LNCaP clone FGC (cell line): ENCODE measurements at regions not wholly inside any gene's neighbourhood (a gene's known extent, or its start where the extent isn't known, plus 50 kb on each side); places are given as distances from the start of the nearest gene placed in this dataset.

Experiments
- DNase-seq: peaks from one replicate; pipeline ENCODE4 v3.0.0-alpha.2; 2011; ENCODE audit warnings: low read depth
- H3K4me3 ChIP-seq: 2 replicates; pipeline ENCODE4 v1.5.1; 2011; ENCODE audit warnings: mild to moderate bottlenecking, low read depth, low read length, control low read depth
- TF ChIP-seq, protein P1 (sequence below): IDR thresholded peaks from 2 replicates; pipeline ENCODE4 v1.5.1; 2012; ENCODE audit warnings: mild to moderate bottlenecking; ENCODE audit not compliant: control insufficient read depth, insufficient read depth; ENCODE audit errors: extremely low read depth

DNA sequence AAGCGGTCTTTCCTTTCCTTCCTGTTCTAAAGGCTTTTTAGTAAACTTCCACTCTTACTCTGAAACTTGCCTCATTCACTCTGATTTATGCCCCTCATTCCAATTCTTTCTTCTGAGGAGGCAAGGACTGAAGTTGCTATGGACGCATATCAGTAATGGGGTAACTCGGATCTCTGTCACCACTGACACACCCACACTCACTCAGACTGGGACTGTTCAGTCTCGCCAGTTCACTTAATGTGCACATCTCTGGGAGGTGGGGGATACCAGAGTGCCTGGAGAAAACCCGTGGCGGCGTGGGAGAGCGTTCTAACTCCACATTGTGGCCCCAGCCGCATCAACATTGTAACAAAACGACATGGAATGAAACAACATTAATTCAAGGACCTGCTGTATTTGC lies 1139.3 kb upstream of the CELF2 start:
- H3K4me3 ChIP-seq: no peak overlapping the region
- TF ChIP-seq, protein P1, sequence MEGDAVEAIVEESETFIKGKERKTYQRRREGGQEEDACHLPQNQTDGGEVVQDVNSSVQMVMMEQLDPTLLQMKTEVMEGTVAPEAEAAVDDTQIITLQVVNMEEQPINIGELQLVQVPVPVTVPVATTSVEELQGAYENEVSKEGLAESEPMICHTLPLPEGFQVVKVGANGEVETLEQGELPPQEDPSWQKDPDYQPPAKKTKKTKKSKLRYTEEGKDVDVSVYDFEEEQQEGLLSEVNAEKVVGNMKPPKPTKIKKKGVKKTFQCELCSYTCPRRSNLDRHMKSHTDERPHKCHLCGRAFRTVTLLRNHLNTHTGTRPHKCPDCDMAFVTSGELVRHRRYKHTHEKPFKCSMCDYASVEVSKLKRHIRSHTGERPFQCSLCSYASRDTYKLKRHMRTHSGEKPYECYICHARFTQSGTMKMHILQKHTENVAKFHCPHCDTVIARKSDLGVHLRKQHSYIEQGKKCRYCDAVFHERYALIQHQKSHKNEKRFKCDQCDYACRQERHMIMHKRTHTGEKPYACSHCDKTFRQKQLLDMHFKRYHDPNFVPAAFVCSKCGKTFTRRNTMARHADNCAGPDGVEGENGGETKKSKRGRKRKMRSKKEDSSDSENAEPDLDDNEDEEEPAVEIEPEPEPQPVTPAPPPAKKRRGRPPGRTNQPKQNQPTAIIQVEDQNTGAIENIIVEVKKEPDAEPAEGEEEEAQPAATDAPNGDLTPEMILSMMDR: no peak
- DNase-seq: no peak

DNA sequence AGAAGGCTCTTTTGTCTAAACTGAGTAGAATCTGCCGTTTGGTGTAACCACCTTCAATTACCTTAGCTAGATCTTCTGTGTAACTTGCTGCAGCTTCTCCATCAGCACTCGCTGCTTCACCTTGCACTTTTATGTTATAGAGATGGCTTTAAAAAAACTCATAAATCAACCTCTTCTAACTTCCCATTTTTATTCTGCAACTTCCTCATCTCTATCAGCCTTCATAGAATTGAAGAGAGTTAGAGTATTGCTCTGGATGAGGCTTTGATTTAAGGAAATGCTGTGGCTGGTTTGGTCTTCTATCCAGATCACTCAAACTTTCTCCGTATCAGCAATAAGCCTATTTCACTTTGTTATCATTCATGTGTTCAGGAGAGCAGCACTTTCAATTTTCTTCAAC lies 1131.9 kb upstream of the CELF2 start:
- no peak for DNase-seq
- H3K4me3 ChIP-seq: no peak overlapping the region
- TF ChIP-seq, protein P1: no peak

DNA sequence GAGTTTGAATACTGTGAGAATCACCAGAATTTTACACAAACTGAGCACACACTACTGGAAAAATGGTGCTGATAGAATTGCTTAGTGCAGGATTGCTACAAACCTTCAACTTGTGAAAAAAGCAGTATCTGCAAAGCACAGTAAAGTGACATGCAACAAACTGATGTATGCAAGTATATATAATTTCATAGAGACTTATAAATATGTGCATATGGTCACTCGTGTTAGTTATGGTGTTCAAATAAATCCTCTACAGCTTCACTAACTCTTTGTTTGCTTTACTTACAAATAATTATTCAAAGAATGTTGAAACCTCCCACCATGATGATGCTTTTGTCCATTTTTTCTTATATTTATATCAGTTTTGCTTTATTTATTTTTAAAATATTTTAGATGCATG lies 1130.9 kb upstream of the CELF2 start:
- TF ChIP-seq, protein P1: no peak
- H3K4me3 ChIP-seq: no peak overlapping the region
- DNase-seq: no peak

DNA sequence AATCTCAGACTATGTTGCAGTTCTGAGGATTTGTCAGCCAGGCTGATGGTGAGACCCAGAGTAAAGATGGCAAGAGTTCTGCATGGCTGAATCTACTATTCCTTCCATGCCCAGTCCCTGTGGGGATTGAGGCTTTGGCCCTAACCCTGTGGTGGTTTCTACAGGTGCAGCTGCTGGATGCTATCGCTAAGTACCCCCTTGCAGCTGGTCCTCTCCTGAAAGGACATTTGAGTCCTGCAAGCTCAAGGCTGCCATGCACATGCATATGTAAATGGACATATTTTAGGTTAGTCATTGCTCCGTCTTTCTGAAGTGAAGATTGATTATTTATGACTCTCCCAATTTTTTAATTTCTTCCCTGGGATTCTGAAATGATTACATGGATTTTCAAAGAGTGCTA lies 1122.2 kb upstream of the CELF2 start:
- no peak overlapping the region for H3K4me3 ChIP-seq
- no peak for DNase-seq
- TF ChIP-seq, protein P1: no peak

DNA sequence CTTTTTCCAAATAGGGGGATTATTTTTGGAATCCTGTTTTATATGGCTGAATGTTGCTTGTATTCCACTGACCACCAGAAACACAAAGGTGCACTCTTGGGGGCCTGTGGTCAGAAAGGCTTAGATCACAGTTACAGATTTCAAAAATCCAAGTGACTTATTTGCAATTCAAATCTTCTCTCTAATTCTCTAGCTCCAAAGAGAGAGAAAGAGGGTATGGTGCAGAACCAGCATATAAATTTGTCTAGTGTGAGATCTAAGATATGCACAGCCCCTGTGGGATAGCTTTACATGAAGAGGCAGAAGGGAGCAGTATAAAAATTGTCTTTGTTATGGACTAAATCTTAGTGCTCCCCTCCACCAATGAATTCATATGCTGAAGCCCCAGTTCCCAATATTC lies 1121.7 kb upstream of the CELF2 start:
- H3K4me3 ChIP-seq: no peak overlapping the region
- DNase-seq: no peak
- TF ChIP-seq, protein P1: no peak

DNA sequence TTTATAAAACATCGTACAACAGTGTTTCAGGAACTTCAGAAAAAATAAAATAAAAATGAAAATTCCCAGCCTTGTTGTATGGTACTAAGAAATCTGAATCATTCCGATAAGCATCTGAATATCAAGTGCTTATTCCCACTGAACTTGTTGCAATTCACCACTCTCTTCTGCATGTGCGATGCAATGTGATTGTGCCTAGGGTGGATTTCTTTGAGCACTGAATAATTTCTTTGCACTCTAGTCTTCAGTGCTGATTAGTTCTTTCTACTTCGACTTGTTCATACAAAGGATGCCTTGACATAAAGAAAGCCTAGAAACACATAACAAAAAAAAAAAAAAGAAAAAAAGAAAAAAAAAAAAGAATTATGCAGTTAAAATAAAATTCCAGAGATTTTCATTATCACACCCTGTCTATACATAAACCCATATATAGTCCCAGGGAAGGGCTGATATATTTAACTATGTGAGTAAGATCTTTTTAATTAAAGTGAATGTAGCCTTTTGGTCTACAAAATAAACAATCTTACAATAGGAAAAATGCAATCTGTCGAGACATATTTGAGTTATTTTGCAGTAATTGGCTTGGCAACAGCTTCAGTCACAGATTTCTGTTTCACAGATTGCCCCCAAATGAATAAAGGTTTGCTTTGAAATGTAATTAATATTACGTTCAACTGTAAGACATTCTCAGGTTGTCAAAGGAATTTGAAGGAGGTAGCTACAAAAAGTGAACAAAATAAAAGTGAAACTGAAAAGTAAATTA lies 1118.9 kb upstream of the CELF2 start:
- no peak for DNase-seq
- no peak overlapping the region for H3K4me3 ChIP-seq
- TF ChIP-seq, protein P1: no peak

DNA sequence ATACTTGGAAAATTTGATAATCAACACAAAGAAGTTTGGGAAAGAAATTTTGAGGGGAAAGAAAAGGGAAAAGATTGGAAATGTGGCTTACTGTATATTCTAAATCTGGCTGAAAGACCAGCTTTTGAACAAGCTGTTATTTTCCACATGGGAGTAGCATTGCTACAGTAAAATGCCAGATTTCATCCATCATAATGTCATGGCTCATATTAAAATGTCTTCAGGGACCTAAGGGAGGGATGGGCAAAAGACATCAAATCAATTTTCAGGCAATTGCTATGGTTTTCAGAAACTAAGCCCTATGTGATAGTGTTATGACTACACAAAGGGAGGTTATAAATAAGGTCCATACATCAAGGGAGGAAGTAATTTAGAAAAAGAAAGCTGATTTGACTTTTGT lies 1116.9 kb upstream of the CELF2 start:
- TF ChIP-seq, protein P1: no peak
- DNase-seq: no peak

More for the DNA sequence above, 1116.9 kb upstream of the CELF2 start:
- H3K4me3 ChIP-seq: no peak overlapping the region
